VCaP (cell line): ENCODE measurements at regions not wholly inside any gene's neighbourhood (a gene's known extent, or its start where the extent isn't known, plus 50 kb on each side); places are given as distances from the start of the nearest gene placed in this dataset.

Experiments
- H3K27ac ChIP-seq: fragments of 450-650 bp; 2 replicates; pipeline ENCODE4 v1.5.1; 2017
- CTCF ChIP-seq: fragments of 450-650 bp; conservative IDR thresholded peaks from 2 replicates; pipeline ENCODE4 v1.5.1; 2017; ENCODE audit warnings: mild to moderate bottlenecking, moderate library complexity

- TF ChIP-seq CTCF = no peak
- no peak overlapping the region for H3K27ac ChIP-seq
Observed at GRCh38 chr1:232447125-232447524, 182.8 kb downstream of the SIPA1L2 start.

GRCh38 chr1:232445361-232446106 lies 184.4 kb downstream of the SIPA1L2 start:
- H3K27ac ChIP-seq = no peak overlapping the region
- TF ChIP-seq CTCF = no peak

- TF ChIP-seq CTCF = no peak
- H3K27ac ChIP-seq = no peak overlapping the region
Observed at GRCh38 chr1:232443372-232443771, 186.6 kb downstream of the SIPA1L2 start.

GRCh38 chr1:232441036-232441411 lies 188.9 kb downstream of the SIPA1L2 start:
- no peak overlapping the region for H3K27ac ChIP-seq
- no peak for TF ChIP-seq CTCF

- no peak overlapping the region for H3K27ac ChIP-seq
- no peak for TF ChIP-seq CTCF
Observed at GRCh38 chr1:232440325-232441035, 189.5 kb downstream of the SIPA1L2 start.

- no peak overlapping the region for H3K27ac ChIP-seq
- TF ChIP-seq CTCF = no peak
Observed at GRCh38 chr1:232439011-232439410, 190.9 kb downstream of the SIPA1L2 start.

GRCh38 chr1:232438476-232438875 lies 191.5 kb downstream of the SIPA1L2 start:
- no peak overlapping the region for H3K27ac ChIP-seq
- no peak for TF ChIP-seq CTCF
